Ovary (tissue), 3 donors: ENCODE measurements at regions not wholly inside any gene's neighbourhood (a gene's known extent, or its start where the extent isn't known, plus 50 kb on each side); places are given as distances from the start of the nearest gene placed in this dataset.
"Not testable (repeated sequence)": the region's sequence is repeated elsewhere in the genome, so short reads cannot be mapped to it uniquely, and the experiment has no call there.

Source experiments
- EP300 ChIP-seq: sonication (generic); formaldehyde crosslinking; IDR thresholded peaks from one replicate; pipeline ENCODE4 v1.6.1; 2017; ENCODE audit warnings: antibody characterized with exemption
- POLR2A ChIP-seq: fragments of 450-650 bp; IDR thresholded peaks from one replicate; pipeline ENCODE4 v1.6.1; 2017; ENCODE audit warnings: antibody characterized with exemption, mild to moderate bottlenecking, moderate library complexity
- TF ChIP-seq, protein P1 (sequence below), 3 donors: fragments of 450-650 bp in 2 of 3; fragments of 200-600 bp in 1 of 3; IDR thresholded peaks; one replicate each; pipeline versions ENCODE4 v1.5.1 to v1.8.0; 2016 to 2022; ENCODE audit warnings: antibody characterized with exemption in 3 of 3, mild to moderate bottlenecking in 1 of 3
- donor health status: DM: no; HTN: no; CAD: no.

DNA sequence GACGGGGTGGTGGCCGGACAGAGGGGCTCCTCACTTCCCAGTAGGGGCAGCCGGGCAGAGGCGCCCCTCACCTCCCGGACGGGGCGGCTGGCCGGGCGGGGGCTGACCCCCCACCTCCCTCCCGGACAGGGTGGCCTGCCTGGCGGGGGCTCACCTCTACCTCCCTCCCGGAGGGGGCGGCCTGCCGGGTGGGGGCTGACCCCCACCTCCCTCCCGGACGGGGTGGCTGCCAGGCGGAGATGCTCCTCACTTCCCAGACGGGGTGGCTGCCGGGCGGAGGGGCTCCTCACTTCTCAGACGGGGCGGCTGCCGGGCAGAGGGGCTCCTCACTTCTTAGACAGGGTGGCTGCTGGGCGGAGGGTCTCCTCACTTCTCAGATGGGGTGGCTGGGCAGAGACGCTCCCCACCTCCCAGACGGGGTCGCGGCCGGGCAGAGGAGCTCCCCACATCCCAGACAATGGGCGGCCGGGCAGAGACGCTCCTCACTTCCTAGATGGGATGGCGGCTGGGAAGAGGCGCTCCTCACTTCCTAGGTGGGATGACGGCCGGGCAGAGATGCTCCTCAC, 239.8 kb downstream of the AASDHPPT start:
- TF ChIP-seq, protein P1, sequence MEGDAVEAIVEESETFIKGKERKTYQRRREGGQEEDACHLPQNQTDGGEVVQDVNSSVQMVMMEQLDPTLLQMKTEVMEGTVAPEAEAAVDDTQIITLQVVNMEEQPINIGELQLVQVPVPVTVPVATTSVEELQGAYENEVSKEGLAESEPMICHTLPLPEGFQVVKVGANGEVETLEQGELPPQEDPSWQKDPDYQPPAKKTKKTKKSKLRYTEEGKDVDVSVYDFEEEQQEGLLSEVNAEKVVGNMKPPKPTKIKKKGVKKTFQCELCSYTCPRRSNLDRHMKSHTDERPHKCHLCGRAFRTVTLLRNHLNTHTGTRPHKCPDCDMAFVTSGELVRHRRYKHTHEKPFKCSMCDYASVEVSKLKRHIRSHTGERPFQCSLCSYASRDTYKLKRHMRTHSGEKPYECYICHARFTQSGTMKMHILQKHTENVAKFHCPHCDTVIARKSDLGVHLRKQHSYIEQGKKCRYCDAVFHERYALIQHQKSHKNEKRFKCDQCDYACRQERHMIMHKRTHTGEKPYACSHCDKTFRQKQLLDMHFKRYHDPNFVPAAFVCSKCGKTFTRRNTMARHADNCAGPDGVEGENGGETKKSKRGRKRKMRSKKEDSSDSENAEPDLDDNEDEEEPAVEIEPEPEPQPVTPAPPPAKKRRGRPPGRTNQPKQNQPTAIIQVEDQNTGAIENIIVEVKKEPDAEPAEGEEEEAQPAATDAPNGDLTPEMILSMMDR (IDR thresholded peaks at IDR 0.05): not testable (repeated sequence)
- TF ChIP-seq POLR2A, EP300: not testable (repeated sequence)
